ENCODE measurements at regions not wholly inside any gene's neighbourhood (a gene's known extent, or its start where the extent isn't known, plus 50 kb on each side); places are given as distances from the start of the nearest gene placed in this dataset.

DNA sequence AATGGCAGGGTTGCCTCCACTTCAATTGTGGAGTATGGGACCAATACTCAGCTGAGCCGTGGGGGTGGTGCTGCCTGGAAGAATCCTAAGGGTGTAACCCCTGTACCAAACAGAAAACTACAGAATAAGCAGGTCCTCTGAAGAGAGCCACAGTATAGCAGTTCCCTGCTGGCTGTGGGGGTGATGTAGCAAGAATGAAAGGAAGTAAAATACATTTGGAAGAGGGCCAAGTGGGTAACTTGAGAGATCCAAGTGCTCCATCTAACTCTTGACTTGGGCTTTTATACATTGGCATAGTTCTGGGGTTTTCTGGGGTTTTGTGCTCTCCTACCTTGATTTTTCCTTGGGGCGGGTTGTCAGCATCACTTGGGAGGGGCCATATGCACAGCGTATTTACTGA lies 341.4 kb downstream of the OTOL1 start:
- no peaks in the 10 kb centered on the region for H3K36me3 ChIP-seq
- H3K27ac ChIP-seq: no peak overlapping the region
- TF ChIP-seq, protein P1, sequence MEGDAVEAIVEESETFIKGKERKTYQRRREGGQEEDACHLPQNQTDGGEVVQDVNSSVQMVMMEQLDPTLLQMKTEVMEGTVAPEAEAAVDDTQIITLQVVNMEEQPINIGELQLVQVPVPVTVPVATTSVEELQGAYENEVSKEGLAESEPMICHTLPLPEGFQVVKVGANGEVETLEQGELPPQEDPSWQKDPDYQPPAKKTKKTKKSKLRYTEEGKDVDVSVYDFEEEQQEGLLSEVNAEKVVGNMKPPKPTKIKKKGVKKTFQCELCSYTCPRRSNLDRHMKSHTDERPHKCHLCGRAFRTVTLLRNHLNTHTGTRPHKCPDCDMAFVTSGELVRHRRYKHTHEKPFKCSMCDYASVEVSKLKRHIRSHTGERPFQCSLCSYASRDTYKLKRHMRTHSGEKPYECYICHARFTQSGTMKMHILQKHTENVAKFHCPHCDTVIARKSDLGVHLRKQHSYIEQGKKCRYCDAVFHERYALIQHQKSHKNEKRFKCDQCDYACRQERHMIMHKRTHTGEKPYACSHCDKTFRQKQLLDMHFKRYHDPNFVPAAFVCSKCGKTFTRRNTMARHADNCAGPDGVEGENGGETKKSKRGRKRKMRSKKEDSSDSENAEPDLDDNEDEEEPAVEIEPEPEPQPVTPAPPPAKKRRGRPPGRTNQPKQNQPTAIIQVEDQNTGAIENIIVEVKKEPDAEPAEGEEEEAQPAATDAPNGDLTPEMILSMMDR (IDR thresholded peaks at IDR 0.05): no peak
- ATAC-seq (peak in 1 of 2 donors; percentile 17), DNase-seq (no peak)
- intact Hi-C loops (cut with DNase I): no loop called here
- H3K9me3 ChIP-seq: no peaks in the 10 kb centered on the region
- H3K4me1 ChIP-seq: no peaks in the 10 kb centered on the region
- no peak overlapping the region for H3K4me3 ChIP-seq
- no peaks in the 10 kb centered on the region for H3K27me3 ChIP-seq (ENCODE audit: low read depth)

DNA sequence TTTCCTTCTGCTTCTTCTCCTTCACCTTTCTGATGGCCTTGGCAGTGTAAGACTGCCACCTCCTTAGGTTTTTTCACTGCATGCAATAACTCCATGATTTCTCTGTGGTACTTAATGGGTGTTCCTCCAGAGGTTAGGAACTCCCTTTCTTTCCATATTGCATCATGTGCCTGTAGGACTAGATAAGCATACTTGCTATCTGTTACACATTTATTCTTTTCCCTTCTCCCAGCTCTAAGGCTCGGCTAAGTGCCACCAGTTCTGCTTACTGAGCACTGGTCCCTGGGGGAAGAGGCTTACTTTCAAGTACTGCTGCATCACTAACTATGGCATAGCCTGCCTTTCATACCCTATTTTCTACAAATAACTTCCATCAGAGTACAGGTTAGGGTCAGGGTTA lies 351.8 kb downstream of the OTOL1 start:
- H3K27ac ChIP-seq: no peak overlapping the region
- intact Hi-C loops (cut with DNase I): no loop called here
- H3K4me3 ChIP-seq: no peak overlapping the region
- H3K27me3 ChIP-seq (ENCODE audit: low read depth): no peaks in the 10 kb centered on the region
- DNase-seq (no peak), ATAC-seq (no peak)
- H3K9me3 ChIP-seq: no peaks in the 10 kb centered on the region
- H3K36me3 ChIP-seq: no peaks in the 10 kb centered on the region
- no peaks in the 10 kb centered on the region for H3K4me1 ChIP-seq
- TF ChIP-seq, protein P1 (IDR thresholded peaks at IDR 0.05): no peak

DNA sequence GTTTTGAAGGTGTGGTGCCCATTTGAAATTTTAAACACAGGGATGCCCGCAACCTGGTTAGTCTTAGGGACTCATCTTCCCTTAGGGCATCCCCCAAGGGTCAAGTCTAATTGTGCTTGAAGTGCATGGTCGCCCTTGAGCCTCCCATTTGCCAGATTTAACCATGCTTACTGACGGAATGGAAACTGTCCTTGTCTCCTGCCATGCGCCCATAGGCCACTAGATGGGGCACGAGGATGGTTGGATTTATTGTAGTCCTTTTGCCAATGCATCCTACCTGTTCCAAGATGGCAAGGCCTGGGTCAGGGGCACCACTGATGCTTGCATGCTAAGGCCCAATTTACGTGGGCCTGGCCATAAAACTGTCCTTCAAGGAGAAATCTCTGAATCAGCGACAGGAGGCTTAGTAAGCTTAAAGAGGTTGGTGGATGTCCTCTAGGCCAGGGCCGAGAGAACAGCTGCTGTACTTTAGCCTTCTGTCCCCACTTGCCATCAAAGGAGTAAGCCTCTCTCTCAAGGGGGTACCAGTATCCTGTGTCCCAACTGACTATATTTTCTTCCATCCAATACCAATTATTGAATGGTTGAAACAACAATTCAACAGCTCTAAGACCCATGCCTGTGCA lies 355.4 kb downstream of the OTOL1 start:
- ATAC-seq (peak; percentile 59 to 68), DNase-seq (no peak)

DNA sequence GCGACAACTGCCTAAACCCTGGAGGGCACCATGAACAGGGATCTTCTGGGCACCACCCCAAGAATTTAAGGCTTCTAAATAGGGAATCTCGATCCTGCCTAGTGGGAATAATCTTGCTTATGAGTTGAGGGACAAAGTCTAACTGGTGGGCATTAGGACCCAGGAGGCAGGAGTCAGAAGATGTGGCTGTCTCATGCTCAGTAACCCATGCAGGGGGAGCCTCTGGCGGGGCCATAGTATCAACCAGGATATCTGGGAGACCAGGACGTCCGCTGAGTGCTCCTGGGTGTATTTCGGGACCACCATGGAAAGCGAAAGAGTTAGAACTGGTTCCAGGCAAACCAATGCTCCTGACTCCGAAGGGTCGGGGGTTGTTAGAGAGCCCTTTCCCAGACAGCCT lies 356.1 kb downstream of the OTOL1 start:
- no peaks in the 10 kb centered on the region for H3K27me3 ChIP-seq (ENCODE audit: low read depth)
- DNase-seq (no peak), ATAC-seq (no peak)
- intact Hi-C loops (cut with DNase I): no loop called here
- TF ChIP-seq, protein P1 (IDR thresholded peaks at IDR 0.05): no peak
- no peak overlapping the region for H3K27ac ChIP-seq
- no peak overlapping the region for H3K4me3 ChIP-seq
- no peaks in the 10 kb centered on the region for H3K9me3 ChIP-seq
- no peaks in the 10 kb centered on the region for H3K36me3 ChIP-seq
- H3K4me1 ChIP-seq: no peaks in the 10 kb centered on the region

More for the DNA sequence above, 355.4 kb downstream of the OTOL1 start:
- TF ChIP-seq, protein P1 (IDR thresholded peaks at IDR 0.05): peak; percentile 58
- Histone ChIP-seq H3K9me3 (no peaks in the 10 kb centered on the region), H3K27ac (no peak overlapping the region), H3K4me3 (no peak overlapping the region), H3K36me3 (no peaks in the 10 kb centered on the region), H3K4me1 (no peaks in the 10 kb centered on the region), H3K27me3 (ENCODE audit: low read depth) (no peaks in the 10 kb centered on the region)
- intact Hi-C loops (cut with DNase I): no loop called here

DNA sequence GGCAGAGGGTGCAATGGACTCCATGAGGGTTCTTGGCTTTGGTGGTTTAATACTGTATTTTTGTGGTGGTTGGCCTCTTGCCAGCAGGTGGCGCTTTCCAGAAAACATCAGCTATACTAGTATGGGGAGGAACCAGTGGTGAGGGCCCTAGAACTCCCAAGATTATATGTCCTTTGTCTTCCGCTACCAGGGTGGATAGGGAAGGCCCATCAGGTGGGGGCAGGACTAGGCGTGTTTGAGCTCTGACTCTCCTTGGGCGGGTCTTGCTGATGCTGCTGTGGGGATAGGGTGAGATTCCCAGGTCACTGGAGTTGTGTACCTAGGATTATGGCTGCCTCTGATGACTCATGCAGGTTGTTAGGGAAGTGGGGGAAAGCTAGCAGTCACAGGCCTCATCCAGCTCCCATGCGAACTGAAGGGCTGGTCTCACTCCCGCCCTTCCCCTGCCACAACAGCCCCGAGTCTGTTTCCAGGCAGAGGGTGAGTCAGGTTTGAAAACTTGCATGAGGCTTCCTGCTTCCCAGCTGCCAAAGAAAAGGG lies 357.7 kb downstream of the OTOL1 start:
- Histone ChIP-seq H3K4me1 (no peaks in the 10 kb centered on the region), H3K9me3 (no peaks in the 10 kb centered on the region), H3K36me3 (no peaks in the 10 kb centered on the region), H3K27me3 (ENCODE audit: low read depth) (no peaks in the 10 kb centered on the region), H3K27ac (no peak overlapping the region), H3K4me3 (no peak overlapping the region)
- no peak for DNase-seq
- intact Hi-C loops (cut with DNase I): no loop called here
- ATAC-seq: peak in 1 of 2 donors; percentile 38
- TF ChIP-seq, protein P1 (IDR thresholded peaks at IDR 0.05): no peak
